SK-N-SH (cell line): ENCODE measurements at regions not wholly inside any gene's neighbourhood (a gene's known extent, or its start where the extent isn't known, plus 50 kb on each side); places are given as distances from the start of the nearest gene placed in this dataset.

ENCODE experiments used
- CTCF ChIA-PET: fragments of 300-600, 350-600 bp; formaldehyde crosslinking; extraction: SDS; loops from one replicate; lab custom pipeline; 2021; lab: Yijun Ruan, JAX
- POLR2A ChIA-PET: fragments of 350-600 bp; sonication (Branson Sonifier 250); formaldehyde crosslinking; extraction: SDS; loops from one replicate; lab custom pipeline; 2020; ENCODE audit warnings: antibody characterized with exemption, inconsistent platforms; lab: Yijun Ruan, JAX
- DNase-seq: peaks from one replicate; pipeline ENCODE4 v3.0.0; 2012
- H2AFZ ChIP-seq: fragments of 200-600 bp; sonication (generic); 2 replicates; pipeline ENCODE4 v1.8.1; 2016; ENCODE audit warnings: antibody characterized with exemption, mild to moderate bottlenecking, low read depth
- H3F3A ChIP-seq: fragments of 200-600 bp; sonication (generic); replicated peaks from 2 replicates; pipeline ENCODE3; 2016; ENCODE audit warnings: antibody characterized with exemption, mild to moderate bottlenecking; ENCODE audit not compliant: insufficient read depth
- H3K27ac ChIP-seq, 2 experiments: fragments of 200-500 bp in 1 of 2; fragments of 200-600 bp in 1 of 2; sonication (Bioruptor generic) in 1 of 2; sonication (generic), shearing (Covaris generic) in 1 of 2; 2 replicates each; pipeline versions ENCODE4 v1.5.1 to v1.6.1; 2014 to 2016; ENCODE audit warnings: low read depth in 2 of 2, inconsistent platforms in 1 of 2, low read length in 1 of 2, mild to moderate bottlenecking in 1 of 2, mixed read lengths in 1 of 2
- H3K27me3 ChIP-seq: fragments of 200-600 bp; sonication (generic), shearing (Covaris generic); 2 replicates; pipeline ENCODE4 v1.6.1; 2016; ENCODE audit warnings: mixed run types; ENCODE audit not compliant: insufficient read depth
- H3K36me3 ChIP-seq, 2 experiments: fragments of 200-500 bp in 1 of 2; fragments of 200-600 bp in 1 of 2; sonication (Bioruptor generic) in 1 of 2; sonication (generic) in 1 of 2; replicated peaks in 1 of 2; 2 replicates each; pipeline versions ENCODE3 to v1.5.1; 2014 to 2016; ENCODE audit warnings: low read length in 1 of 2, mild to moderate bottlenecking in 1 of 2; ENCODE audit not compliant: insufficient read depth in 2 of 2, control insufficient read depth in 1 of 2
- H3K4me1 ChIP-seq, 2 experiments: fragments of 200-500 bp in 1 of 2; fragments of 200-600 bp in 1 of 2; sonication (Bioruptor generic) in 1 of 2; sonication (generic), shearing (Covaris generic) in 1 of 2; 2 replicates each; pipeline versions ENCODE4 v1.5.1 to v1.6.1; 2014 to 2016; ENCODE audit warnings: low read depth in 1 of 2, low read length in 1 of 2, mixed run types in 1 of 2; ENCODE audit not compliant: insufficient read depth in 2 of 2, control insufficient read depth in 1 of 2
- H3K4me2 ChIP-seq: fragments of 200-600 bp; sonication (generic), shearing (Covaris generic); 2 replicates; pipeline ENCODE4 v1.6.1; 2017; ENCODE audit warnings: mixed run types
- H3K4me3 ChIP-seq, 2 experiments: fragments of 200-500 bp in 1 of 2; fragments of 200-600 bp in 1 of 2; sonication (Bioruptor generic) in 1 of 2; sonication (generic), shearing (Covaris generic) in 1 of 2; 2 replicates each; pipeline versions ENCODE4 v1.5.1 to v1.8.1; 2014 to 2016; ENCODE audit warnings: low read depth in 2 of 2, inconsistent platforms in 1 of 2, low read length in 1 of 2, mild to moderate bottlenecking in 1 of 2, mixed read lengths in 1 of 2, moderate library complexity in 1 of 2
- H3K79me2 ChIP-seq: fragments of 200-600 bp; sonication (generic); 2 replicates; pipeline ENCODE4 v1.8.1; 2017; ENCODE audit warnings: mild to moderate bottlenecking; ENCODE audit not compliant: insufficient read depth
- H3K9ac ChIP-seq: fragments of 200-600 bp; sonication (generic); 2 replicates; pipeline ENCODE4 v1.6.1; 2017; ENCODE audit warnings: mixed run types
- H3K9me2 ChIP-seq: fragments of 200-600 bp; sonication (generic); 2 replicates; pipeline ENCODE4 v1.6.1; 2017; ENCODE audit warnings: mixed run types
- H3K9me3 ChIP-seq: fragments of 200-600 bp; sonication (generic); 2 replicates; pipeline ENCODE4 v1.6.1; 2017; ENCODE audit warnings: mixed run types, mild to moderate bottlenecking, moderate library complexity
- H4K20me1 ChIP-seq: fragments of 200-600 bp; sonication (generic); 2 replicates; pipeline ENCODE4 v1.6.1; 2017; ENCODE audit warnings: mild to moderate bottlenecking, mixed run types; ENCODE audit not compliant: insufficient read depth
- EZH2phosphoT487 ChIP-seq: fragments of 200-600 bp; sonication (generic); IDR thresholded peaks from 2 replicates; pipeline ENCODE4 v1.6.1; 2017; ENCODE audit warnings: low read depth, mixed run types, mild to moderate bottlenecking, antibody characterized with exemption, moderate library complexity, borderline replicate concordance
- FOSL2 ChIP-seq: IDR thresholded peaks from 2 replicates; pipeline ENCODE4 v1.4.0; 2012; ENCODE audit warnings: low read depth, mild to moderate bottlenecking, moderate library complexity, borderline replicate concordance
- GATA2 ChIP-seq: sonication (generic); formaldehyde crosslinking; IDR thresholded peaks from 2 replicates; pipeline ENCODE4 v1.5.0; 2020; ENCODE audit warnings: mild to moderate bottlenecking, missing genetic modification reagents
- JUND ChIP-seq: IDR thresholded peaks from 2 replicates; pipeline ENCODE4 v1.4.0; 2012
- MEF2A ChIP-seq: IDR thresholded peaks from 2 replicates; pipeline ENCODE4 v1.4.0; 2012; ENCODE audit warnings: low read depth, borderline replicate concordance
- MXI1 ChIP-seq: IDR thresholded peaks from 2 replicates; pipeline ENCODE4 v1.6.1; 2012; ENCODE audit warnings: mild to moderate bottlenecking, low read depth, low read length, improper control_type of control experiment
- RFX5 ChIP-seq: IDR thresholded peaks from 2 replicates; pipeline ENCODE4 v1.6.1; 2012; ENCODE audit warnings: mild to moderate bottlenecking, improper control_type of control experiment, low read length
- TAF1 ChIP-seq: IDR thresholded peaks from 2 replicates; pipeline ENCODE4 v1.6.1; 2012; ENCODE audit warnings: low read depth, mild to moderate bottlenecking, low read length, moderate library complexity, borderline replicate concordance
- TCF12 ChIP-seq: IDR thresholded peaks from 2 replicates; pipeline ENCODE4 v1.4.0; 2012
- WGBS: methylation state at CpG from one replicate; pipeline ENCODE4 v1.1.6; 2017; ENCODE audit warnings: low lambda C conversion rate; 5-methylcytosine and 5-hydroxymethylcytosine counted together
- TF ChIP-seq, protein P1 (sequence below): fragments of 200-600 bp; sonication (generic); IDR thresholded peaks from 2 replicates; pipeline ENCODE4 v1.6.1; 2017; ENCODE audit warnings: antibody characterized with exemption, mild to moderate bottlenecking, moderate library complexity
- TF ChIP-seq, protein P2 (sequence below): fragments of 150-350 bp; IDR thresholded peaks from 2 replicates; pipeline ENCODE4 v1.6.1; 2017; ENCODE audit warnings: antibody characterized with exemption, low read length, low read depth, borderline replicate concordance
- TF ChIP-seq, protein P3 (sequence below): IDR thresholded peaks from 2 replicates; pipeline ENCODE4 v1.4.0; 2012; ENCODE audit warnings: low read depth, borderline replicate concordance
- TF ChIP-seq, protein P4 (sequence below): IDR thresholded peaks from 2 replicates; pipeline ENCODE4; 2012

DNA sequence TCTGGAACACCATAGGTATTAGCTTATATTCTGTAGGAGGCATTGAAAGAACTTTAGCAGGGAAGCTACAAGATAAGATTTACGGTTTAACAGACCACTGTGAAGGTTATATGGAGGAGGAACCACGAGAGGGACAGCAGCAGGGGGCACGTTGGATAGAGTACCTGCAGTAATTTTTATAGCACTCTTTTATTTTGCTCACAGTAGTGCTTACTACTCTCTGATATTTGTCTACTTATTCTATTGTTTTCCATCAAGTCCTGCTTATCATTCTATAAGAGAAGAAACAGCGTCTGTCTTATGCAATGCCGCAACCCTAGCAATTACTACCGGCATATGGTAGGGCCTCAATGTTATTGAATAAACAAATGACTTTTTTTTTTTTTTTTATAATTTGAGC lies 122.5 kb downstream of the PCDH7 start (continued):
- TF ChIP-seq, protein P1, sequence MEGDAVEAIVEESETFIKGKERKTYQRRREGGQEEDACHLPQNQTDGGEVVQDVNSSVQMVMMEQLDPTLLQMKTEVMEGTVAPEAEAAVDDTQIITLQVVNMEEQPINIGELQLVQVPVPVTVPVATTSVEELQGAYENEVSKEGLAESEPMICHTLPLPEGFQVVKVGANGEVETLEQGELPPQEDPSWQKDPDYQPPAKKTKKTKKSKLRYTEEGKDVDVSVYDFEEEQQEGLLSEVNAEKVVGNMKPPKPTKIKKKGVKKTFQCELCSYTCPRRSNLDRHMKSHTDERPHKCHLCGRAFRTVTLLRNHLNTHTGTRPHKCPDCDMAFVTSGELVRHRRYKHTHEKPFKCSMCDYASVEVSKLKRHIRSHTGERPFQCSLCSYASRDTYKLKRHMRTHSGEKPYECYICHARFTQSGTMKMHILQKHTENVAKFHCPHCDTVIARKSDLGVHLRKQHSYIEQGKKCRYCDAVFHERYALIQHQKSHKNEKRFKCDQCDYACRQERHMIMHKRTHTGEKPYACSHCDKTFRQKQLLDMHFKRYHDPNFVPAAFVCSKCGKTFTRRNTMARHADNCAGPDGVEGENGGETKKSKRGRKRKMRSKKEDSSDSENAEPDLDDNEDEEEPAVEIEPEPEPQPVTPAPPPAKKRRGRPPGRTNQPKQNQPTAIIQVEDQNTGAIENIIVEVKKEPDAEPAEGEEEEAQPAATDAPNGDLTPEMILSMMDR: no peak
- TF ChIP-seq FOSL2 (no peak), MEF2A (no peak), JUND (no peak), GATA2 (CRISPR knock-in tag) (no peak), RFX5 (no peak)
- TF ChIP-seq, all 33 proteins: peak for 0

DNA sequence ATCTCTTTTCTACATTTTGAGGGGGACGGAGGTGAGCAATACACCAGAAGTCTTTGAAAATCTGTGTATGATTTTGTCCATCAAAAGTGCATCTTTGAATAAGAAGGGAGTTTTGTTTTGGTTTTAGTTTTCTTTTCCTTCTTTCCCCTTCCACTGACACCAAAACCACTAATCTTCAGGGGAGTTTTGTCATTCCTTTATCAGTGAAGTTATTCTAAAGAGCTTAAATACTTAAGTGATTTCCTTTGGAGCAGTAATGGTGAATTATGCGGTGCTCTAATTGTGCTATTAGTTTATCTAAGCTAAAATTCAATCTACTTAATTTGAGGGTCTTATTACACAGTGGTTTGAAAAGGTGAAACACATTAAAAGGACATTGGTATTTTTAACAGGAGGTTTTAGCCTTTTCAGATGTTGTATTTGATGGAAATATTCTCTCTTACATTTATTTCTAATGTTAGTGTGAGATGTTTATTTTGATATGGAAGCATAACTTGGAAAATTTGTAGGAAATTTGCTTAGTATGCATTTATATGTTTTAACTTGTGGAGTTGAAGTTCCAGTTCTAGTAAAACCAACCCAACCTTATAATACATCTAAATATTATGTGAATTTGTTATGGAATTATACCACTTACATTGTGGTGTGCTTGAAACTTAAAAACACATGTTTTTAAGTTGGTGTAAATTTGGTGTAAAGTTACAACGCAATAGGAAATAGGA lies 124.9 kb downstream of the PCDH7 start:
- DNase-seq: no peak
- H3K4me1 ChIP-seq: peaks cover 0 to 5% of the 10 kb centered on the region in 2 experiments; a peak in 2 of 4 replicates
- H3K27ac ChIP-seq: no peak overlapping the region
- no peaks in the 10 kb centered on the region for H3K9me3 ChIP-seq
- no peak overlapping the region for H3K4me3 ChIP-seq
- H2AFZ ChIP-seq: no peak overlapping the region
- no peaks in the 10 kb centered on the region for H3K27me3 ChIP-seq
- TF ChIP-seq TCF12 (no peak), EZH2phosphoT487 (no peak), RFX5 (no peak), TAF1 (no peak), MXI1 (no peak), GATA2 (CRISPR knock-in tag) (no peak), JUND (no peak)
- TF ChIP-seq, protein P2, sequence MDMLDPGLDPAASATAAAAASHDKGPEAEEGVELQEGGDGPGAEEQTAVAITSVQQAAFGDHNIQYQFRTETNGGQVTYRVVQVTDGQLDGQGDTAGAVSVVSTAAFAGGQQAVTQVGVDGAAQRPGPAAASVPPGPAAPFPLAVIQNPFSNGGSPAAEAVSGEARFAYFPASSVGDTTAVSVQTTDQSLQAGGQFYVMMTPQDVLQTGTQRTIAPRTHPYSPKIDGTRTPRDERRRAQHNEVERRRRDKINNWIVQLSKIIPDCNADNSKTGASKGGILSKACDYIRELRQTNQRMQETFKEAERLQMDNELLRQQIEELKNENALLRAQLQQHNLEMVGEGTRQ: no peak
- TF ChIP-seq, protein P3, sequence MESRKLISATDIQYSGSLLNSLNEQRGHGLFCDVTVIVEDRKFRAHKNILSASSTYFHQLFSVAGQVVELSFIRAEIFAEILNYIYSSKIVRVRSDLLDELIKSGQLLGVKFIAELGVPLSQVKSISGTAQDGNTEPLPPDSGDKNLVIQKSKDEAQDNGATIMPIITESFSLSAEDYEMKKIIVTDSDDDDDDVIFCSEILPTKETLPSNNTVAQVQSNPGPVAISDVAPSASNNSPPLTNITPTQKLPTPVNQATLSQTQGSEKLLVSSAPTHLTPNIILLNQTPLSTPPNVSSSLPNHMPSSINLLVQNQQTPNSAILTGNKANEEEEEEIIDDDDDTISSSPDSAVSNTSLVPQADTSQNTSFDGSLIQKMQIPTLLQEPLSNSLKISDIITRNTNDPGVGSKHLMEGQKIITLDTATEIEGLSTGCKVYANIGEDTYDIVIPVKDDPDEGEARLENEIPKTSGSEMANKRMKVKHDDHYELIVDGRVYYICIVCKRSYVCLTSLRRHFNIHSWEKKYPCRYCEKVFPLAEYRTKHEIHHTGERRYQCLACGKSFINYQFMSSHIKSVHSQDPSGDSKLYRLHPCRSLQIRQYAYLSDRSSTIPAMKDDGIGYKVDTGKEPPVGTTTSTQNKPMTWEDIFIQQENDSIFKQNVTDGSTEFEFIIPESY: no peak
- TF ChIP-seq, protein P4, sequence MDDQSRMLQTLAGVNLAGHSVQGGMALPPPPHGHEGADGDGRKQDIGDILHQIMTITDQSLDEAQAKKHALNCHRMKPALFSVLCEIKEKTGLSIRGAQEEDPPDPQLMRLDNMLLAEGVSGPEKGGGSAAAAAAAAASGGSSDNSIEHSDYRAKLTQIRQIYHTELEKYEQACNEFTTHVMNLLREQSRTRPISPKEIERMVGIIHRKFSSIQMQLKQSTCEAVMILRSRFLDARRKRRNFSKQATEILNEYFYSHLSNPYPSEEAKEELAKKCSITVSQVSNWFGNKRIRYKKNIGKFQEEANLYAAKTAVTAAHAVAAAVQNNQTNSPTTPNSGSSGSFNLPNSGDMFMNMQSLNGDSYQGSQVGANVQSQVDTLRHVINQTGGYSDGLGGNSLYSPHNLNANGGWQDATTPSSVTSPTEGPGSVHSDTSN: no peak
- WGBS: 55% methylated on average over 3 of the region's 3 CpGs
- H3K9ac ChIP-seq: no peak overlapping the region
- no peaks in the 10 kb centered on the region for H4K20me1 ChIP-seq
- ChIA-PET POLR2A (no interaction called here), CTCF (interaction anchor here (0.6 kb wide), 2 partner anchors 10 to 28 kb away, joined by 3 read pairs; no protein-coding TSS in a partner anchor)
- H3K9me2 ChIP-seq: no peaks in the 10 kb centered on the region
- H3K4me2 ChIP-seq: no peak overlapping the region
- no peaks in the 10 kb centered on the region for H3K79me2 ChIP-seq
- no peaks in the 10 kb centered on the region for H3K36me3 ChIP-seq
- no peaks in the 10 kb centered on the region for H3F3A ChIP-seq
